ENCODE measurements at regions not wholly inside any gene's neighbourhood (a gene's known extent, or its start where the extent isn't known, plus 50 kb on each side); places are given as distances from the start of the nearest gene placed in this dataset.

DNA sequence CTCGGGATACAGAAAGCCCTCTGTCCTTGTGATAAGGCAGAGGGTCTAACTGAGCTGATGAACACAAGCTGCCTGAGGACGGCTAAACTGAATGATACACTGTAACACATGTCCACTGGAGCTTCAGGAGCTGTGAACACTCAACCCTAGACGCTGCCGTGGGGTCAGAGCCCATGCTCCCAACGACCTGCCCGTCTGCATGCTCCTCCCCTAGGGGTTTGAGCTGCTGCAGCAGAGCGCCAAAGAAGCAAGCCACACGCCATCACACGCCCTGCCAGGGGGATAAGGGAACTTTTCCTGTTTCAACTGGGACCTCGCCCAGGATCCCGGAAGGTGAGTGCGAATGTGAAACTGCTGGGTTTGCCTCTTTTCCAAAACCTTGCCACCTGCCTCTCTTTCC lies 361.8 kb downstream of the FAT4 start:
- H3K36me3 ChIP-seq (ENCODE audit: control insufficient read depth, low read length): no peaks in the 10 kb centered on the region
- H3K27me3 ChIP-seq (ENCODE audit: control insufficient read depth, low read length): no peaks in the 10 kb centered on the region
- H3K27ac ChIP-seq (ENCODE audit: low read depth, low read length): no peak overlapping the region
- H3K4me1 ChIP-seq (ENCODE audit: control insufficient read depth, low read length): no peaks in the 10 kb centered on the region
- no peaks in the 10 kb centered on the region for H3K9me2 ChIP-seq (replicated peaks; ENCODE audit: control insufficient read depth, low read length)
- H3K4me3 ChIP-seq (ENCODE audit: low read length): no peak overlapping the region
- no peaks in the 10 kb centered on the region for H3K9me3 ChIP-seq (ENCODE audit: control insufficient read depth, insufficient read depth, low read length)
- no peaks in the 10 kb centered on the region for H3K79me2 ChIP-seq (ENCODE audit: control insufficient read depth, low read length)
- no peaks in the 10 kb centered on the region for H4K20me1 ChIP-seq (ENCODE audit: control insufficient read depth, insufficient read depth, low read depth, low read length)
- H3K4me2 ChIP-seq (ENCODE audit: low read length): no peak overlapping the region
- no peaks in the 10 kb centered on the region for H3F3A ChIP-seq (ENCODE audit: control insufficient read depth, insufficient read depth)
- TF ChIP-seq, protein P1, sequence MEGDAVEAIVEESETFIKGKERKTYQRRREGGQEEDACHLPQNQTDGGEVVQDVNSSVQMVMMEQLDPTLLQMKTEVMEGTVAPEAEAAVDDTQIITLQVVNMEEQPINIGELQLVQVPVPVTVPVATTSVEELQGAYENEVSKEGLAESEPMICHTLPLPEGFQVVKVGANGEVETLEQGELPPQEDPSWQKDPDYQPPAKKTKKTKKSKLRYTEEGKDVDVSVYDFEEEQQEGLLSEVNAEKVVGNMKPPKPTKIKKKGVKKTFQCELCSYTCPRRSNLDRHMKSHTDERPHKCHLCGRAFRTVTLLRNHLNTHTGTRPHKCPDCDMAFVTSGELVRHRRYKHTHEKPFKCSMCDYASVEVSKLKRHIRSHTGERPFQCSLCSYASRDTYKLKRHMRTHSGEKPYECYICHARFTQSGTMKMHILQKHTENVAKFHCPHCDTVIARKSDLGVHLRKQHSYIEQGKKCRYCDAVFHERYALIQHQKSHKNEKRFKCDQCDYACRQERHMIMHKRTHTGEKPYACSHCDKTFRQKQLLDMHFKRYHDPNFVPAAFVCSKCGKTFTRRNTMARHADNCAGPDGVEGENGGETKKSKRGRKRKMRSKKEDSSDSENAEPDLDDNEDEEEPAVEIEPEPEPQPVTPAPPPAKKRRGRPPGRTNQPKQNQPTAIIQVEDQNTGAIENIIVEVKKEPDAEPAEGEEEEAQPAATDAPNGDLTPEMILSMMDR (IDR thresholded peaks at IDR 0.05; ENCODE audit: low read depth, low read length, poor library complexity, severe bottlenecking): no peak
- no peak for TF ChIP-seq EZH2phosphoT487 (IDR thresholded peaks at IDR 0.05; ENCODE audit: borderline replicate concordance, low read length)

DNA sequence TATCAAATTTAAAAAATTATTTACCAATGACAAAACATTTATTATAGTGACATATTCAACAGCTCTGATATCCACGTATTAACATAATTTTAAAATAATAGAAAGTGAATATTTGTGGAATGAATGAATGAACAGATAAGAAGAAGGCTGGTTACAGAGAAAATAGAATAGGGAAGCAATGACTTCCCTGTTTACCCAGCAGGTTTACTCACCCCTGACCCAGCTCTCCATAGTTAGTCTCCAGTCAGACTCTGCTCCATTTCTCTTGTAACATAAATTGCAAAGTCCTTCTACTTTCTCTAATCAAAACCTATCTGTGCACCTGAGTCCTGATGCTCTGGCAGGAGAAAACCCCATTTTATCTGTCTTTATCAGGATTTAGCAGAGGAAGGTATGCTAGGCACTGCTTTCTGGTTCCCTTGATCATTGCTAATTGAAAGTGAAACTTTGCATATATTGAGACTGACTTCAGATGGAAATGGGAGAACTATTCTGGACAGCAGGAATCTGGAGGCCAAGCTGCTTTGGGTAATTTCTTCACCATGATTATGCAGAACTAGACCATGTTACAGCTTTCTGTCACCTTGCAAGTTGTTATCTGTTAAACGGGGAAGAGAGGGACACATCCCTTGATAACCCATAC lies 363.0 kb downstream of the FAT4 start:
- H3F3A ChIP-seq (ENCODE audit: control insufficient read depth, insufficient read depth): no peaks in the 10 kb centered on the region
- TF ChIP-seq, protein P1 (IDR thresholded peaks at IDR 0.05; ENCODE audit: low read depth, low read length, poor library complexity, severe bottlenecking): no peak
- no peak for TF ChIP-seq EZH2phosphoT487 (IDR thresholded peaks at IDR 0.05; ENCODE audit: borderline replicate concordance, low read length)

DNA sequence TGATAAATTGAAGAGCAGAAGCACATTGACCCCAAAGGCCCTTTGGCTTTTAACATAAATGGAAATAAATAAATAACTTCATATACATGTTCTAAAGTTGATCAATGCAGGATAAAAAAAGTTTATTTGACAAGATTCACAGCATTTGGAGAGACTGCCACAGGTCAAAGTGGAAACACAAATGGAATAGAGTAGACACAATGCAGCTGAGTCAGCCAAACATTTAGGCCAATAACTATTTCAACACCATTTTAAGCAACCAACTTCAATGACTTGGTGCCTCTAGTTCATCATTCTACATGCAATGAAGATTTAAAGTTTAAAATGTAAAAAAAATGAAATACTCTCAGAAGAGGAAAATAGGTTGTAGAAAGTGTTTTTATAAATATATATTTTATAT lies 365.2 kb downstream of the FAT4 start:
- H3K4me2 ChIP-seq (ENCODE audit: low read length): no peak overlapping the region
- H4K20me1 ChIP-seq (ENCODE audit: control insufficient read depth, insufficient read depth, low read depth, low read length): no peaks in the 10 kb centered on the region
- H3K27ac ChIP-seq (ENCODE audit: low read depth, low read length): no peak overlapping the region
- no peak for TF ChIP-seq EZH2phosphoT487 (IDR thresholded peaks at IDR 0.05; ENCODE audit: borderline replicate concordance, low read length)
- TF ChIP-seq, protein P1 (IDR thresholded peaks at IDR 0.05; ENCODE audit: low read depth, low read length, poor library complexity, severe bottlenecking): no peak
- no peaks in the 10 kb centered on the region for H3K79me2 ChIP-seq (ENCODE audit: control insufficient read depth, low read length)
- no peaks in the 10 kb centered on the region for H3K9me3 ChIP-seq (ENCODE audit: control insufficient read depth, insufficient read depth, low read length)
- H3K4me3 ChIP-seq (ENCODE audit: low read length): no peak overlapping the region
- H3F3A ChIP-seq (ENCODE audit: control insufficient read depth, insufficient read depth): no peaks in the 10 kb centered on the region
- no peaks in the 10 kb centered on the region for H3K36me3 ChIP-seq (ENCODE audit: control insufficient read depth, low read length)
- H3K4me1 ChIP-seq (ENCODE audit: control insufficient read depth, low read length): no peaks in the 10 kb centered on the region
- no peaks in the 10 kb centered on the region for H3K9me2 ChIP-seq (replicated peaks; ENCODE audit: control insufficient read depth, low read length)
- no peaks in the 10 kb centered on the region for H3K27me3 ChIP-seq (ENCODE audit: control insufficient read depth, low read length)

More for the DNA sequence above, 363.0 kb downstream of the FAT4 start:
- H4K20me1 ChIP-seq (ENCODE audit: control insufficient read depth, insufficient read depth, low read depth, low read length): no peaks in the 10 kb centered on the region
- H3K4me2 ChIP-seq (ENCODE audit: low read length): no peak overlapping the region
- H3K36me3 ChIP-seq (ENCODE audit: control insufficient read depth, low read length): no peaks in the 10 kb centered on the region
- no peak overlapping the region for H3K4me3 ChIP-seq (ENCODE audit: low read length)
- no peaks in the 10 kb centered on the region for H3K79me2 ChIP-seq (ENCODE audit: control insufficient read depth, low read length)
- no peaks in the 10 kb centered on the region for H3K27me3 ChIP-seq (ENCODE audit: control insufficient read depth, low read length)
- H3K27ac ChIP-seq (ENCODE audit: low read depth, low read length): no peak overlapping the region
- no peaks in the 10 kb centered on the region for H3K9me3 ChIP-seq (ENCODE audit: control insufficient read depth, insufficient read depth, low read length)
- no peaks in the 10 kb centered on the region for H3K9me2 ChIP-seq (replicated peaks; ENCODE audit: control insufficient read depth, low read length)
- H3K4me1 ChIP-seq (ENCODE audit: control insufficient read depth, low read length): no peaks in the 10 kb centered on the region
